ENCODE measurements at regions not wholly inside any gene's neighbourhood (a gene's known extent, or its start where the extent isn't known, plus 50 kb on each side); places are given as distances from the start of the nearest gene placed in this dataset.

DNA sequence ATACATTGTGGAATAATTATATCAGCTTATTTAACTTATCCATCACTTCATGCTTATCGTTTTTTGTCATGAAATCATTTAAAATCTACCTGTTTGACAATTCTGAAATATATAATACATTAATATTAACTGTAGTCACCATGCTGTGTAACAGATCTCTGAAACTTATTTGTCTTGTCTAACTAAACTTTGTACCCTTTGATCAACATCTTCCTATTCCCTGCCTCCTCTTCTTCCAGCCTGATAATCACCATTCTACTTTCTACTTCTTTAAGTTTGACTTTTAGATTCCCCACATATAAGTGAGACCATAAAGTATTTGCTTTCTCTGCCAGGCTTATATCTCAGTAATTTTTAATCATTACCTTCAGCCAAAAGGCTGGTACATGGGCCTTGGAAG lies 134.2 kb upstream of the LINC00305 start:
- no peak overlapping the region for H3K4me3 ChIP-seq (ENCODE audit: low read depth, low read length)
- in situ Hi-C loops (cut with HindIII; ENCODE audit: low pct_ligation_motif_present, low sequenced_read_pairs) = no loop called here
- H3K36me3 ChIP-seq (replicated peaks) = no peaks in the 10 kb centered on the region
- no peaks in the 10 kb centered on the region for H3K27me3 ChIP-seq (replicated peaks)
- DNase-seq = no peak
- no peak for TF ChIP-seq CTCF (IDR thresholded peaks at IDR 0.05; ENCODE audit: low read depth, low read length, missing control alignments)
- H3K27ac ChIP-seq = no peak overlapping the region

DNA sequence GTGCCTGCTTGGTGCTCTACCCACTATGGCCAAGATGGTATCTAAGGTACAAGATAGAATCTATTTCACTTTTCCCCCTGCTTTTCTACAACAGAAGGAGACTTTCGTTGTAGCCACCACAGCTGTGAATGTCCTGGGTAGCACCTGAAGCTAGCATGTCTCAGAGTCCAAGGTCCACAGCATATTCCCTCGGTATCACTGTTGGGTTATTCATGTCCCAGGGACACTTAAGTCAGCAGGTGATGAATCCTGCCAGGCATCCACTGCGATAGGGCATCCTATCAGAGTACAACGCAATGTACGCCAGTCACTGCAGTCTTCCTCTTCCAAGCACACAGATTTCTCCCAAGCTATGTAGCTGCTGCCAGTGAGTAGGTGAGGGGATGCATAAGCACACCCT lies 129.1 kb upstream of the LINC00305 start:
- no peak overlapping the region for H3K4me3 ChIP-seq (ENCODE audit: low read depth, low read length)
- H3K36me3 ChIP-seq (replicated peaks) = no peaks in the 10 kb centered on the region
- in situ Hi-C loops (cut with HindIII; ENCODE audit: low pct_ligation_motif_present, low sequenced_read_pairs) = no loop called here
- no peak overlapping the region for H3K27ac ChIP-seq
- no peak for TF ChIP-seq CTCF (IDR thresholded peaks at IDR 0.05; ENCODE audit: low read depth, low read length, missing control alignments)
- H3K27me3 ChIP-seq (replicated peaks) = no peaks in the 10 kb centered on the region
- DNase-seq = no peak

DNA sequence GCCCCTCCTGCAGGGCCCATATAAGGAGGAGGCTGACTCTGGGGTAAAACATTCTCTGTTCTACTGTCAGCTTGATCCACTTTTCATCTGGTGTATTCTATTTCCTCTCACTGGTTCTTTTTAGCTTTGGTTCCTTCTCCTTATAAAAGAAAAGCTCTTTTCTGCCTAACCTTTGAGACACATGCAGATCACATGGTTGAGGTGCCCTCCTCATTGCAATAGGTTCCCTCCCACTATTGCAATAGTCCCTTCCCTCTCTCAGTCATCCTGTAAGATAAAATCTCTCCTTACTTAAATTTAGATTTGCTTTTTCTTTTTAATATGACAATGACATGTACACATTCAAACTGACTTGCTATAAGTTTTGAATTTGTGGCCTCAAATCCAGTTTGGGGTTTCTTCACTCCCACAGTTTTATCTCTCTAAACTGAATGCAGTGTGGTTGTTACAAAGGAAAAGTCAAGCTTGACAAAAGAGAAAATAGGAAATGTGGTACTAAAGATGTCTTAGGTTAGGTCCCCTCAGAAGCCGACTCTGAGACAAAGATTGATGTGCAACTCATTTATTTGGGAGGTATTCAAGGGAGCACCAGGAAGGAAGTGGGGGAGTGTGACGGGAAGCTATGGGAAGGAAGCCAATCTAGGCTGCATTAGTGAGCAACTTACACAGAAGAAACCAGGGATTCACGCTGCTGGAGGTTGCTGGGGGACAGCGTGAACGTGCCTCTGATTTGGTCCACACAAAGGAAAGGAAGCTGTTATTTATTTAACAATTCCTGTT lies 127.6 kb upstream of the LINC00305 start:
- DNase-seq = no peak
- H3K27me3 ChIP-seq (replicated peaks) = no peaks in the 10 kb centered on the region
- no peaks in the 10 kb centered on the region for H3K36me3 ChIP-seq (replicated peaks)
- H3K27ac ChIP-seq = no peak overlapping the region
- H3K4me3 ChIP-seq (ENCODE audit: low read depth, low read length) = no peak overlapping the region
- TF ChIP-seq CTCF (IDR thresholded peaks at IDR 0.05; ENCODE audit: low read depth, low read length, missing control alignments) = no peak
- in situ Hi-C loops (cut with HindIII; ENCODE audit: low pct_ligation_motif_present, low sequenced_read_pairs) = no loop called here

GRCh38 chr18:64275593-64276300 lies 126.9 kb upstream of the LINC00305 start:
- TF ChIP-seq CTCF (IDR thresholded peaks at IDR 0.05; ENCODE audit: low read depth, low read length, missing control alignments) = no peak
- in situ Hi-C loops (cut with HindIII; ENCODE audit: low pct_ligation_motif_present, low sequenced_read_pairs) = no loop called here
- no peak overlapping the region for H3K4me3 ChIP-seq (ENCODE audit: low read depth, low read length)
- H3K27ac ChIP-seq = no peak overlapping the region
- H3K36me3 ChIP-seq (replicated peaks) = no peaks in the 10 kb centered on the region
- no peak for DNase-seq
- H3K27me3 ChIP-seq (replicated peaks) = no peaks in the 10 kb centered on the region

GRCh38 chr18:64273724-64274123 lies 124.8 kb upstream of the LINC00305 start:
- in situ Hi-C loops (cut with HindIII; ENCODE audit: low pct_ligation_motif_present, low sequenced_read_pairs) = no loop called here
- H3K36me3 ChIP-seq (replicated peaks) = no peaks in the 10 kb centered on the region
- H3K27ac ChIP-seq = no peak overlapping the region
- no peak overlapping the region for H3K4me3 ChIP-seq (ENCODE audit: low read depth, low read length)
- H3K27me3 ChIP-seq (replicated peaks) = no peaks in the 10 kb centered on the region
- DNase-seq = no peak
- TF ChIP-seq CTCF (IDR thresholded peaks at IDR 0.05; ENCODE audit: low read depth, low read length, missing control alignments) = no peak

All from brain microvascular endothelial cell (primary cell).